HepG2 (cell line): ENCODE measurements at regions not wholly inside any gene's neighbourhood (a gene's known extent, or its start where the extent isn't known, plus 50 kb on each side); places are given as distances from the start of the nearest gene placed in this dataset.

Experiments used
- ATAC-seq: fragments of 200-7000 bp; cut with Tn5 transposase; 3 replicates; pipeline ENCODE4 v1.9.1; 2020; ENCODE audit warnings: mild to moderate bottlenecking, moderate library complexity
- BruUV-seq: library from RNA; stranded (reverse); fragments of 400-500 nt; replicated peaks from 2 replicates; lab custom pipeline; 2021; lab: Mats Ljungman, UMichigan
- CTCF ChIA-PET: fragments of 300-600 bp; formaldehyde crosslinking; extraction: SDS; loops from one replicate; lab custom pipeline; 2021; ENCODE audit warnings: low total read pairs, inconsistent platforms, low intra/inter-chr PET ratio; lab: Yijun Ruan, JAX
- POLR2A ChIA-PET: fragments of 350-600 bp; sonication (Branson Sonifier 250); formaldehyde crosslinking; loops from one replicate; lab custom pipeline; 2020; ENCODE audit warnings: antibody characterized with exemption, inconsistent platforms; lab: Yijun Ruan, JAX
- DNase-seq: peaks from one replicate; pipeline ENCODE4 v3.0.0-alpha.2; 2015; ENCODE audit warnings: low spot score
- FAIRE-seq: peaks from 3 replicates; lab custom pipeline; 2011; peaks lifted over from hg19 to GRCh38; lab: Jason Lieb, UNC
- H2AFZ ChIP-seq: one replicate; pipeline ENCODE4 v1.6.1; 2011; ENCODE audit warnings: low read length, inconsistent platforms
- H3K27ac ChIP-seq: fragments of 300-600 bp; 3 replicates; pipeline ENCODE4 v1.8.0; 2011; ENCODE audit warnings: mixed run types, mild to moderate bottlenecking, mixed read lengths, low read length, inconsistent platforms; ENCODE audit not compliant: insufficient read depth; ENCODE audit errors: extremely low read length
- H3K27me3 ChIP-seq, 2 experiments: fragments of 200-600 bp in 1 of 2; 2 replicates in 1 of 2; 3 replicates in 1 of 2; pipeline versions ENCODE4 v1.6.0 to v1.8.0; 2011; ENCODE audit warnings: low read length in 2 of 2, mild to moderate bottlenecking in 2 of 2, moderate library complexity in 2 of 2, inconsistent platforms in 1 of 2; ENCODE audit not compliant: insufficient read depth in 2 of 2, control insufficient read depth in 1 of 2
- H3K36me3 ChIP-seq, 2 experiments: fragments of 200-600 bp in 1 of 2; replicated peaks in 1 of 2; 2 replicates in 1 of 2; 3 replicates in 1 of 2; pipeline versions ENCODE4 v1.5.1 to v1.8.0; 2011; ENCODE audit warnings: low read length in 2 of 2, inconsistent platforms in 1 of 2; ENCODE audit not compliant: insufficient read depth in 2 of 2, control insufficient read depth in 1 of 2
- H3K4me1 ChIP-seq: 2 replicates; pipeline ENCODE4 v1.5.1; 2012; ENCODE audit warnings: low read length, inconsistent platforms; ENCODE audit not compliant: insufficient read depth
- H3K4me2 ChIP-seq: 2 replicates; pipeline ENCODE4 v1.6.0; 2011; ENCODE audit warnings: low read depth, low read length, inconsistent platforms
- H3K4me3 ChIP-seq, 3 experiments: fragments of 200-600 bp in 1 of 3; sonication (generic), shearing (Covaris generic) in 1 of 3; replicated peaks in 1 of 3; 2 replicates each; pipeline ENCODE4 v1.5.1; 2011 to 2016; ENCODE audit warnings: low read length in 3 of 3, inconsistent platforms in 2 of 3, low read depth in 2 of 3, mild to moderate bottlenecking in 2 of 3, control low read depth in 1 of 3, mixed read lengths in 1 of 3; ENCODE audit not compliant: insufficient read depth in 1 of 3
- H3K79me2 ChIP-seq: one replicate; pipeline ENCODE4 v1.6.1; 2011; ENCODE audit warnings: low read length, inconsistent platforms; ENCODE audit not compliant: insufficient read depth
- H3K9ac ChIP-seq: 2 replicates; pipeline ENCODE4 v1.6.0; 2011; ENCODE audit warnings: mild to moderate bottlenecking, low read depth, low read length, inconsistent platforms; ENCODE audit not compliant: insufficient read depth
- H3K9me3 ChIP-seq: 2 replicates; pipeline ENCODE4 v1.5.1; 2012; ENCODE audit warnings: mild to moderate bottlenecking, low read length
- H4K20me1 ChIP-seq: 2 replicates; pipeline ENCODE4 v1.6.0; 2011; ENCODE audit warnings: inconsistent platforms, mild to moderate bottlenecking, low read length, moderate library complexity; ENCODE audit not compliant: insufficient read depth
- HMG20B ChIP-seq: conservative IDR thresholded peaks from 2 replicates; pipeline ENCODE4 v1.6.1; 2016; ENCODE audit warnings: missing genetic modification reagents, missing compliant biosample characterization
- HMGA1 ChIP-seq: sonication (generic); formaldehyde crosslinking; conservative IDR thresholded peaks from 2 replicates; pipeline ENCODE4 v1.4.0; 2020; ENCODE audit warnings: missing genetic modification reagents
- KAT8 ChIP-seq: IDR thresholded peaks from 2 replicates; pipeline ENCODE4 v1.6.1; 2016; ENCODE audit warnings: missing genetic modification reagents, missing compliant biosample characterization
- KLF6 ChIP-seq: IDR thresholded peaks from 2 replicates; pipeline ENCODE4 v1.8.0; 2016; ENCODE audit warnings: missing biosample characterization, missing genetic modification reagents
- KMT2A ChIP-seq: sonication (generic); formaldehyde crosslinking; IDR thresholded peaks from 2 replicates; pipeline ENCODE4 v1.4.0; 2020; ENCODE audit warnings: missing genetic modification reagents
- MBD4 ChIP-seq: IDR thresholded peaks from 2 replicates; pipeline ENCODE4 v1.6.1; 2012; ENCODE audit warnings: low read length, inconsistent platforms, borderline replicate concordance
- NCOR1 ChIP-seq: fragments of 200-600 bp; sonication (generic); IDR thresholded peaks from 2 replicates; pipeline ENCODE4 v1.7.0; 2017; ENCODE audit warnings: antibody characterized with exemption, low read length, borderline replicate concordance
- NFIC ChIP-seq: IDR thresholded peaks from 2 replicates; pipeline ENCODE4 v1.6.1; 2012; ENCODE audit warnings: mild to moderate bottlenecking, low read length, inconsistent platforms
- SRSF1 ChIP-seq: fragments of 200-400 bp; formaldehyde crosslinking; optimal IDR thresholded peaks from 2 replicates; pipeline ENCODE3; 2017; ENCODE audit warnings: mild to moderate bottlenecking, low read depth, low read length, moderate library complexity
- TP53 ChIP-seq: sonication (generic); formaldehyde crosslinking; conservative IDR thresholded peaks from 2 replicates; pipeline ENCODE4 v1.4.0; 2020; ENCODE audit warnings: missing genetic modification reagents
- XBP1 ChIP-seq: sonication (generic); formaldehyde crosslinking; IDR thresholded peaks from 2 replicates; pipeline ENCODE4 v1.5.0; 2020; ENCODE audit warnings: missing genetic modification reagents
- ZBTB8A ChIP-seq: sonication (generic); formaldehyde crosslinking; IDR thresholded peaks from 2 replicates; pipeline ENCODE4 v1.4.0; 2020; ENCODE audit warnings: mild to moderate bottlenecking, low read depth, missing genetic modification reagents, borderline replicate concordance
- ZFP1 ChIP-seq: IDR thresholded peaks from 2 replicates; pipeline ENCODE4 v1.6.1; 2016
- ZFYVE20 ChIP-seq: sonication (generic); formaldehyde crosslinking; IDR thresholded peaks from 2 replicates; pipeline ENCODE4 v1.8.0; 2023; ENCODE audit warnings: low read depth, mild to moderate bottlenecking, moderate library complexity, missing genetic modification reagents, borderline replicate concordance
- ZKSCAN5 ChIP-seq: sonication (generic); formaldehyde crosslinking; IDR thresholded peaks from 2 replicates; pipeline ENCODE4 v1.5.1; 2020; ENCODE audit warnings: mild to moderate bottlenecking, missing genetic modification reagents
- ZNF234 ChIP-seq: sonication (generic); formaldehyde crosslinking; conservative IDR thresholded peaks from 2 replicates; pipeline ENCODE4 v1.5.1; 2020; ENCODE audit warnings: mild to moderate bottlenecking, missing genetic modification reagents
- ZNF292 ChIP-seq: sonication (generic); formaldehyde crosslinking; IDR thresholded peaks from 2 replicates; pipeline ENCODE4 v1.8.1; 2022; ENCODE audit warnings: mild to moderate bottlenecking, low read depth, missing genetic modification reagents, borderline replicate concordance
- ZNF547 ChIP-seq: sonication (generic); formaldehyde crosslinking; IDR thresholded peaks from 2 replicates; pipeline ENCODE4 v1.5.1; 2020; ENCODE audit warnings: mild to moderate bottlenecking, missing genetic modification reagents
- ZNF75D ChIP-seq: sonication (generic); formaldehyde crosslinking; IDR thresholded peaks from 2 replicates; pipeline ENCODE4 v1.8.1; 2023; ENCODE audit warnings: missing genetic modification reagents, mild to moderate bottlenecking, borderline replicate concordance
- ZNF777 ChIP-seq: sonication (generic); formaldehyde crosslinking; IDR thresholded peaks from 2 replicates; pipeline ENCODE4 v1.4.0; 2020; ENCODE audit warnings: missing genetic modification reagents
- ZNF83 ChIP-seq: sonication (generic); formaldehyde crosslinking; IDR thresholded peaks from 2 replicates; pipeline ENCODE4 v1.4.0; 2020; ENCODE audit warnings: missing genetic modification reagents, mild to moderate bottlenecking, borderline replicate concordance
- WGBS: methylation state at CpG from one replicate; pipeline ENCODE4 v1.1.6; 2017; ENCODE audit warnings: low lambda C conversion rate; 5-methylcytosine and 5-hydroxymethylcytosine counted together
- in situ Hi-C: cut with HindIII; loops from 2 replicates; pipeline ENCODE4 v1.10.0; 2017; ENCODE audit warnings: low pct_unique_long_range_greater_than_20kb; ENCODE audit not compliant: extremely low pct_ligation_motif_present
- intact Hi-C: fragments of 100-400 bp; cut with micrococcal nuclease; formaldehyde crosslinking; loops from one replicate; pipeline ENCODE4 v1.10.0; 2022; ENCODE audit not compliant: unreplicated experiment
- TF ChIP-seq, protein P1 (sequence below): sonication (generic); formaldehyde crosslinking; conservative IDR thresholded peaks from 2 replicates; pipeline ENCODE4 v1.5.0; 2020; ENCODE audit warnings: missing genetic modification reagents
- TF ChIP-seq, protein P2 (sequence below): sonication (generic); formaldehyde crosslinking; IDR thresholded peaks from 2 replicates; pipeline ENCODE4 v1.4.0; 2020; ENCODE audit warnings: missing genetic modification reagents
- TF ChIP-seq, protein P3 (sequence below): sonication (generic); formaldehyde crosslinking; IDR thresholded peaks from 2 replicates; pipeline ENCODE4 v1.4.0; 2020; ENCODE audit warnings: mild to moderate bottlenecking, missing genetic modification reagents, borderline replicate concordance

DNA sequence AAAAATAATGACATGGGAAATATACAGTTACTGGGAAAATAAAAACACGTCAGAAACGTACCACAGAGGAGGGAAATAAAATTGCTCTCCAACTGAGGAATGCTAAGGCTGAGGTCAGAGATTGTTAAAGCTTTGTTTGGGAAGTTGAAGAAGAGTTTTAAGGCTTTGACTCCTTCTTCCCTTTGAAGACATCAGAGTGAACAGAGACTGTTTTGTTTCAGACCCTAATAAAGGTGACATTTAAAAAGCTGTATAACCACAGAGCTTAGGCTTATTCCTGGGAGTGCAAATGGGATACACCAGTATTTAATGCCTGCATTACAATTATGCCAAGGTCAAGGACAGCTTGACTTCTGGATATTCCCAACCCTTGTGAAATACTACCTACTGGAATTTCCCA, 102.8 kb downstream of the TRIML1 start (continued):
- TF ChIP-seq KMT2A (CRISPR knock-in tag) (no peak), HMG20B (CRISPR knock-in tag) (no peak), ZNF83 (CRISPR knock-in tag) (no peak), KLF6 (CRISPR knock-in tag) (no peak), NCOR1 (no peak), ZFP1 (CRISPR knock-in tag) (no peak), HMGA1 (CRISPR knock-in tag) (no peak), ZNF292 (CRISPR knock-in tag) (no peak)
- TF ChIP-seq, protein P1, sequence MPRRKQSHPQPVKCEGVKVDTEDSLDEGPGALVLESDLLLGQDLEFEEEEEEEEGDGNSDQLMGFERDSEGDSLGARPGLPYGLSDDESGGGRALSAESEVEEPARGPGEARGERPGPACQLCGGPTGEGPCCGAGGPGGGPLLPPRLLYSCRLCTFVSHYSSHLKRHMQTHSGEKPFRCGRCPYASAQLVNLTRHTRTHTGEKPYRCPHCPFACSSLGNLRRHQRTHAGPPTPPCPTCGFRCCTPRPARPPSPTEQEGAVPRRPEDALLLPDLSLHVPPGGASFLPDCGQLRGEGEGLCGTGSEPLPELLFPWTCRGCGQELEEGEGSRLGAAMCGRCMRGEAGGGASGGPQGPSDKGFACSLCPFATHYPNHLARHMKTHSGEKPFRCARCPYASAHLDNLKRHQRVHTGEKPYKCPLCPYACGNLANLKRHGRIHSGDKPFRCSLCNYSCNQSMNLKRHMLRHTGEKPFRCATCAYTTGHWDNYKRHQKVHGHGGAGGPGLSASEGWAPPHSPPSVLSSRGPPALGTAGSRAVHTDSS (CRISPR knock-in tag), result no peak
- TF ChIP-seq, protein P2, sequence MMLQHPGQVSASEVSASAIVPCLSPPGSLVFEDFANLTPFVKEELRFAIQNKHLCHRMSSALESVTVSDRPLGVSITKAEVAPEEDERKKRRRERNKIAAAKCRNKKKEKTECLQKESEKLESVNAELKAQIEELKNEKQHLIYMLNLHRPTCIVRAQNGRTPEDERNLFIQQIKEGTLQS, result no peak

DNA sequence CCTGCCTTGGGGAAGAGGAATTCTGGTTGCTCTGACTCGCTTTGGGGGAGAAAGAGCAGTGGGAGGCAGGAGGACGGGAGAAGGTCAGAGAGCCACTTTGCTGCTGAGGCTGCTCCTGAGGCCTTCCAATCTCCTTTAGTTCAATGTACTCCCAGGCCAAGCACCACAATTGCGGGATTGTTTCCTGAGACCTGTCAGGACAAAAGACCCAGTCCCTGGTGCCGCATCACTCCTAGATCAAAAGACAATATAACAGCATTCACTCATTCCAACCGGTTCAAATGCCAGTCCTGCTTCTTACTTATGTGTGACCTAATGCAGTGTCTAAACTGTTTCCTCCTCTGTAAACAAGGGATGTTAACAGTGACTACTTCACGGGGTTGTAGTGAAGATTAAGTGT, 106.4 kb downstream of the TRIML1 start:
- no peak for FAIRE-seq
- in situ Hi-C loops, result no loop called here
- TF ChIP-seq ZNF75D (CRISPR knock-in tag), result no peak
- TF ChIP-seq, protein P3, sequence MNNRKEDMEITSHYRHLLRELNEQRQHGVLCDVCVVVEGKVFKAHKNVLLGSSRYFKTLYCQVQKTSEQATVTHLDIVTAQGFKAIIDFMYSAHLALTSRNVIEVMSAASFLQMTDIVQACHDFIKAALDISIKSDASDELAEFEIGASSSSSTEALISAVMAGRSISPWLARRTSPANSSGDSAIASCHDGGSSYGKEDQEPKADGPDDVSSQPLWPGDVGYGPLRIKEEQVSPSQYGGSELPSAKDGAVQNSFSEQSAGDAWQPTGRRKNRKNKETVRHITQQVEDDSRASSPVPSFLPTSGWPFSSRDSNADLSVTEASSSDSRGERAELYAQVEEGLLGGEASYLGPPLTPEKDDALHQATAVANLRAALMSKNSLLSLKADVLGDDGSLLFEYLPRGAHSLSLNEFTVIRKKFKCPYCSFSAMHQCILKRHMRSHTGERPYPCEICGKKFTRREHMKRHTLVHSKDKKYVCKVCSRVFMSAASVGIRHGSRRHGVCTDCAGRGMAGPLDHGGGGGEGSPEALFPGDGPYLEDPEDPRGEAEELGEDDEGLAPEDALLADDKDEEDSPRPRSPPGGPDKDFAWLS (CRISPR knock-in tag), result no peak
- TF ChIP-seq KAT8 (CRISPR knock-in tag), result no peak
- no peak for TF ChIP-seq ZNF547 (CRISPR knock-in tag)
- no peak for TF ChIP-seq SRSF1
- no peak for TF ChIP-seq XBP1
- no peak for TF ChIP-seq ZKSCAN5 (CRISPR knock-in tag)
- no peak for TF ChIP-seq TP53 (CRISPR knock-in tag)
- TF ChIP-seq ZNF777 (CRISPR knock-in tag), result no peak
- no peak for TF ChIP-seq MBD4
- no peak for TF ChIP-seq ZNF292 (CRISPR knock-in tag)
- TF ChIP-seq ZFYVE20 (CRISPR knock-in tag), result no peak
- TF ChIP-seq NFIC, result no peak
- TF ChIP-seq ZBTB8A, result no peak
- no peak for TF ChIP-seq ZNF234 (CRISPR knock-in tag)

More for the DNA sequence above, 106.4 kb downstream of the TRIML1 start:
- Histone ChIP-seq H3K9me3 (no peaks in the 10 kb centered on the region), H3K9ac (no peak overlapping the region), H3K4me3 (no peak overlapping the region), H3K4me2 (no peak overlapping the region), H3K36me3 (no peaks in the 10 kb centered on the region), H3K4me1 (no peaks in the 10 kb centered on the region), H3K27ac (no peak overlapping the region), H3K27me3 (peaks cover 1 to 17% of the 10 kb centered on the region in 2 experiments; a peak in 2 of 5 replicates), H2AFZ (no peak overlapping the region), H4K20me1 (no peaks in the 10 kb centered on the region), H3K79me2 (no peaks in the 10 kb centered on the region)
- BruUV-seq, result no TSS peak
- intact Hi-C loops, result no loop called here
- ChIA-PET CTCF (no interaction called here), POLR2A (no interaction called here)
- ATAC-seq, result no peak
- DNase-seq, result no peak
- 23% methylated on average over 4 of the region's 6 CpGs for WGBS
